Prostate gland (tissue), 2 donors: ENCODE measurements at regions not wholly inside any gene's neighbourhood (a gene's known extent, or its start where the extent isn't known, plus 50 kb on each side); places are given as distances from the start of the nearest gene placed in this dataset.

Source experiments
- POLR2A ChIP-seq: fragments of 450-650 bp; IDR thresholded peaks from one replicate; pipeline ENCODE4 v1.6.1; 2016; ENCODE audit warnings: antibody characterized with exemption, mild to moderate bottlenecking
- TF ChIP-seq, protein P1 (sequence below), 4 experiments: fragments of 200-600 bp in 2 of 4; fragments of 450-650 bp in 2 of 4; sonication (generic) in 2 of 4; IDR thresholded peaks; 1 replicate in 3 of 4; 2 replicates in 1 of 4; pipeline ENCODE4 v1.5.1; 2016 to 2019; ENCODE audit warnings: antibody characterized with exemption in 4 of 4, mild to moderate bottlenecking in 2 of 4, moderate library complexity in 2 of 4

DNA sequence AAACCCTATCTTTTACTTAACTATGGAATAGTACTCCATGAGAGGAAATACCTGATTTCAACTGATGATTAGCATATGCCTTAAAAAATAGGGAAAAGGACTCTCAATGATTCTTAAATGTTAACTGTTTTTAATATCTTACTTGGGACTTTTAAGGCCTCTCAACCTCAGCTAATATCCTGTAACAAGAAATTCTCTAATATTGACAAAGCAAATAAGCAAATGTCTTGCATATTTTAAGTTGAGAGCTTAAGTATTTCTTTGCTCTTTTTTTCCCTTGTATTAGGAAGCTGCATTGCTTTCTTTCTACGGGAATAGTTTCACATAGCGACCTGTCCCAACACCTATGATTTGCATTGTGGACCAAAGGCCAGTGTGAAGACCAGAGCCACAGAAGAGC, 249.9 kb downstream of the BCAT1 start:
- TF ChIP-seq, protein P1, sequence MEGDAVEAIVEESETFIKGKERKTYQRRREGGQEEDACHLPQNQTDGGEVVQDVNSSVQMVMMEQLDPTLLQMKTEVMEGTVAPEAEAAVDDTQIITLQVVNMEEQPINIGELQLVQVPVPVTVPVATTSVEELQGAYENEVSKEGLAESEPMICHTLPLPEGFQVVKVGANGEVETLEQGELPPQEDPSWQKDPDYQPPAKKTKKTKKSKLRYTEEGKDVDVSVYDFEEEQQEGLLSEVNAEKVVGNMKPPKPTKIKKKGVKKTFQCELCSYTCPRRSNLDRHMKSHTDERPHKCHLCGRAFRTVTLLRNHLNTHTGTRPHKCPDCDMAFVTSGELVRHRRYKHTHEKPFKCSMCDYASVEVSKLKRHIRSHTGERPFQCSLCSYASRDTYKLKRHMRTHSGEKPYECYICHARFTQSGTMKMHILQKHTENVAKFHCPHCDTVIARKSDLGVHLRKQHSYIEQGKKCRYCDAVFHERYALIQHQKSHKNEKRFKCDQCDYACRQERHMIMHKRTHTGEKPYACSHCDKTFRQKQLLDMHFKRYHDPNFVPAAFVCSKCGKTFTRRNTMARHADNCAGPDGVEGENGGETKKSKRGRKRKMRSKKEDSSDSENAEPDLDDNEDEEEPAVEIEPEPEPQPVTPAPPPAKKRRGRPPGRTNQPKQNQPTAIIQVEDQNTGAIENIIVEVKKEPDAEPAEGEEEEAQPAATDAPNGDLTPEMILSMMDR (IDR thresholded peaks at IDR 0.05): no peak
- no peak for TF ChIP-seq POLR2A
